ENCODE measurements at regions not wholly inside any gene's neighbourhood (a gene's known extent, or its start where the extent isn't known, plus 50 kb on each side); places are given as distances from the start of the nearest gene placed in this dataset.

DNA sequence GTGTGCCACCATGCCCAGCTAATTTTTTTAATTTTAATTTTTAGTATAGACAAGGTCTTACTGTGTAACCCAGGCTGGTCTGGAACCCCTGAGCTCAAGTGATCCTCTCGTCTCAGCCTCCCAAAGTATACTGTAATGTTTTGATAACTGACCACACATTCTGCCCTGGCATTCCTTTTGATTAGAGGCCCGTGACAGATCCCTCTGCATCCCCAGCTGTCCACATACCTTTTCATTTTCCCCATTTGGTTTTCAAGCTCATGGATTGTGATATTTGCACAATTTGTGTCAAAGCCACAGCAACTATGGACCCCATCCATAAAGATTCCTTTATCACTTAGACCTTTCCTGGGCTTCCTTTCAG lies 116.8 kb upstream of the ATP1A1 start:
- H3K27me3 Mint-ChIP-seq (ENCODE audit: low read depth): peaks cover 5% of the 10 kb centered on the region
- peak overlapping the region in 1 of 3 experiments; percentile 79 for H3K27ac Mint-ChIP-seq
- H3K36me3 Mint-ChIP-seq (ENCODE audit: low read depth): no peaks in the 10 kb centered on the region
- no peak for TF ChIP-seq CTCF (IDR thresholded peaks at IDR 0.05; ENCODE audit: unreplicated experiment in 3 of 3)
- no peaks in the 10 kb centered on the region for H3K9me3 Mint-ChIP-seq
- peaks cover 27% of the 10 kb centered on the region for H3K4me1 Mint-ChIP-seq
- no peak overlapping the region for H3K4me3 Mint-ChIP-seq

DNA sequence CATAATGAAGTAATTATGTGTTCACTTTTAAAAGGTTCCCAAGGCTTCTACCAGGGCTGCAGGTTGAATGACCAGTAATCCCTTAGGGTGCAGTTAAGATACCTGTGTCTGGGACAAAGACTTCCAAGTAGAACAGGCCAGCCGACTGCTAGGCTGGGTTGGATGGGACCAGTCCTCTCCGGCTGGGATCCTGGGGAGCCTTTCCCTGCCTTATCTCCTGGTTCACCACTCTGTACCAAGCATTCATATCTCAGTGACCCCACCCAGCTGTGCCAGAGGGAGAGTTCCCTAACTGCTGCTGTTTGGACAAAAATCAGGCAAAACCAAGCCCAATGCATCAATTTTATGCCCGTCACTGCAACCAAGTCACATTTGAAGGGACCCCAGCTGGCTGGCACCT lies 116.2 kb upstream of the ATP1A1 start:
- Mint-ChIP-seq H3K36me3 (ENCODE audit: low read depth) (no peaks in the 10 kb centered on the region), H3K4me3 (no peak overlapping the region), H3K27ac (peak overlapping the region in 1 of 3 experiments; percentile 79), H3K4me1 (peaks cover 27% of the 10 kb centered on the region), H3K9me3 (no peaks in the 10 kb centered on the region), H3K27me3 (ENCODE audit: low read depth) (peaks cover 5% of the 10 kb centered on the region)
- no peak for TF ChIP-seq CTCF (IDR thresholded peaks at IDR 0.05; ENCODE audit: unreplicated experiment in 3 of 3)

DNA sequence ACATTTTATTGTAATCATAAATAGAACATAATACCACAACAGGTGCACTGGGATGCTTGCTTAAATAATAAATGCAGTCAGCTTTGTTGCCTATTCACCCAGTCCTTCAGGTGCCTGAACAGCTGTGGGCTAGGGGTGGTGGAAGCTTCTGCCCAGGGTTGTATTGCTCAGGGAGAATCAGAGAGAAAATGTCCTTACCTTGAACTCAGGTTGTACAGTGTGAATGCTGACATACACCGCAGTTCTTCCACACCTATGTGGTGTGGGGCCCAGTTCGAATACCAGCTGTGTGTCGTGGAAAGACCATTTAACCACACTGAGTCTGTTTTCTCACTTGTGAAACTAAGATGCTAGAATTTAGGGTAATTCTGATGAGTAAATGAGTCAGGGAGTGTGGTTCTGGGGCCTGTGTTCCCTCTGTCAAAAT lies 115.7 kb upstream of the ATP1A1 start:
- Mint-ChIP-seq H3K36me3 (ENCODE audit: low read depth) (no peaks in the 10 kb centered on the region), H3K4me1 (peaks cover 27% of the 10 kb centered on the region), H3K27me3 (ENCODE audit: low read depth) (peaks cover 5% of the 10 kb centered on the region), H3K9me3 (no peaks in the 10 kb centered on the region), H3K27ac (no peak overlapping the region), H3K4me3 (no peak overlapping the region)
- no peak for TF ChIP-seq CTCF (IDR thresholded peaks at IDR 0.05; ENCODE audit: unreplicated experiment in 3 of 3)

GRCh38 chr1:116257836-116258235 lies 115.2 kb upstream of the ATP1A1 start:
- H3K4me3 Mint-ChIP-seq: no peak overlapping the region
- H3K27me3 Mint-ChIP-seq (ENCODE audit: low read depth): peaks cover 5% of the 10 kb centered on the region
- no peak overlapping the region for H3K27ac Mint-ChIP-seq
- peaks cover 27% of the 10 kb centered on the region for H3K4me1 Mint-ChIP-seq
- no peak for TF ChIP-seq CTCF (IDR thresholded peaks at IDR 0.05; ENCODE audit: unreplicated experiment in 3 of 3)
- no peaks in the 10 kb centered on the region for H3K36me3 Mint-ChIP-seq (ENCODE audit: low read depth)
- no peaks in the 10 kb centered on the region for H3K9me3 Mint-ChIP-seq

DNA sequence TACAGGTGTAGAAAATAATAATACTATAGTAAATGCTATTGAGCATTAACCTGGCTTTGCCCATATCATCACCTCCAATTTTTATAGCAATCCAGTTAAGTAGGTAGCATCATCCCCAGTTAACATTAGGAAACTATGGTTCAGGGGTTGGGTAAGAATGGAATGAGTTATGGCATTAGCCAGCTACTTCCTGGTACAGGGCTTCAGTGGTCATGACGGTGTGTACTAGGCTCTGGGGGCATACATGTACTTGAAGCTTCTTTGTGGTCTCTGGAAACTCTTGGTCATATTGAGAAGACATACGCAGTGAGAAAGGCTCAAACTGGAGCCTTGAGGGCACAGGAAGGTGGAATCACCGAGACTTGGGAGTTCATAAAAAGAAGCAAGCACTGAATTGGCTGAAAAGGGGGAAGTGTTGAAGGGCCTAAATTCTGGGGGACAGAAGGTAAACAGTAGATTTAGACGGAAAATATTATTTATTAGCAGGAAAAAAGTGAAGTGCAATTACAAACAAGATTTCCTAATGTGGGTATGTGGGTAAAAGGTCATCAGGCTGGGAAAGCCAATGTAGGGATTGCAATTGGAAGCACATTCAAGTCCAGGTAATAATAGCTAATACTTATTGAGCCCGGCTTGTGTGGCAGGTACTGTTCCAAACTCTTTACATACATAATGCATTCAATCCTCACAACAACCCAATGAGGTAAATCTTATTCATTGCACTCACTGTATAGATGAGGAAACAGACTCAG lies 114.2 kb upstream of the ATP1A1 start:
- H3K4me1 Mint-ChIP-seq: peaks cover 27% of the 10 kb centered on the region

More for the DNA sequence above, 114.2 kb upstream of the ATP1A1 start:
- H3K27ac Mint-ChIP-seq: no peak overlapping the region
- no peak overlapping the region for H3K4me3 Mint-ChIP-seq
- H3K9me3 Mint-ChIP-seq: no peaks in the 10 kb centered on the region
- peaks cover 8% of the 10 kb centered on the region for H3K27me3 Mint-ChIP-seq (ENCODE audit: low read depth)
- no peaks in the 10 kb centered on the region for H3K36me3 Mint-ChIP-seq (ENCODE audit: low read depth)
- no peak for TF ChIP-seq CTCF (IDR thresholded peaks at IDR 0.05; ENCODE audit: unreplicated experiment in 3 of 3)

Measured in nephron (organoid).